ENCODE measurements at regions not wholly inside any gene's neighbourhood (a gene's known extent, or its start where the extent isn't known, plus 50 kb on each side); places are given as distances from the start of the nearest gene placed in this dataset.

DNA sequence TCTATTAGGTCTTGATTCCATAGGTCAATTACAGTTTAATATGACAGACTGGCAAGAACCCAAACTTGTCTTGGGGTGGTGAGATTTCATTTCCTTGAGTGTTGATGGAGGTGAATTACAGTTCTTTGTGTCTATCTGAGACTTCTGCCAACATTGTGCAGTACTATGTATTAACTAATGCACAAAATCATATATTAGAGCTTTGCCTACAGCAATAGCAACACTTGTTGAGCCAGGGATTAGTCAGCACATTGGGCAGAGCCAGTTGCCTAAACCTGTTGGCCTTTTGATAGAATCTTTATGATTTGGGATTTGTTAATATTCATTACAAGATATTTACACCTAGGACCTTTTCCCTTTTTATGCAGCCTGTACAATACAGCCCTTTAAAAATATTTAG is 135.3 kb upstream of the CENPW start:
- TF ChIP-seq, protein P1, sequence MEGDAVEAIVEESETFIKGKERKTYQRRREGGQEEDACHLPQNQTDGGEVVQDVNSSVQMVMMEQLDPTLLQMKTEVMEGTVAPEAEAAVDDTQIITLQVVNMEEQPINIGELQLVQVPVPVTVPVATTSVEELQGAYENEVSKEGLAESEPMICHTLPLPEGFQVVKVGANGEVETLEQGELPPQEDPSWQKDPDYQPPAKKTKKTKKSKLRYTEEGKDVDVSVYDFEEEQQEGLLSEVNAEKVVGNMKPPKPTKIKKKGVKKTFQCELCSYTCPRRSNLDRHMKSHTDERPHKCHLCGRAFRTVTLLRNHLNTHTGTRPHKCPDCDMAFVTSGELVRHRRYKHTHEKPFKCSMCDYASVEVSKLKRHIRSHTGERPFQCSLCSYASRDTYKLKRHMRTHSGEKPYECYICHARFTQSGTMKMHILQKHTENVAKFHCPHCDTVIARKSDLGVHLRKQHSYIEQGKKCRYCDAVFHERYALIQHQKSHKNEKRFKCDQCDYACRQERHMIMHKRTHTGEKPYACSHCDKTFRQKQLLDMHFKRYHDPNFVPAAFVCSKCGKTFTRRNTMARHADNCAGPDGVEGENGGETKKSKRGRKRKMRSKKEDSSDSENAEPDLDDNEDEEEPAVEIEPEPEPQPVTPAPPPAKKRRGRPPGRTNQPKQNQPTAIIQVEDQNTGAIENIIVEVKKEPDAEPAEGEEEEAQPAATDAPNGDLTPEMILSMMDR (IDR thresholded peaks at IDR 0.05): no peak
- no peak for TF ChIP-seq POLR2A (IDR thresholded peaks at IDR 0.05)

Data from body of pancreas (tissue), 4 donors.